HCT116 (cell line): ENCODE measurements at regions not wholly inside any gene's neighbourhood (a gene's known extent, or its start where the extent isn't known, plus 50 kb on each side); places are given as distances from the start of the nearest gene placed in this dataset.

Source experiments
- ATAC-seq: fragments of 200-7000 bp; cut with Tn5 transposase; 2 replicates; pipeline ENCODE4 v1.9.1; 2020; ENCODE audit warnings: mild to moderate bottlenecking, moderate library complexity
- BruUV-seq: library from RNA; stranded (reverse); fragments of 400-500 nt; replicated peaks from 2 replicates; lab custom pipeline; 2021; lab: Mats Ljungman, UMichigan
- CTCF ChIA-PET: fragments of 300-600 bp; sonication (Branson Sonifier 250); formaldehyde crosslinking; loops from one replicate; lab custom pipeline; 2021; ENCODE audit warnings: antibody characterized with exemption; lab: Charles Lee
- POLR2A ChIA-PET: fragments of 300-600, 350-600 bp; sonication (Branson Sonifier 250); formaldehyde crosslinking; loops from one replicate; lab custom pipeline; 2021; ENCODE audit warnings: antibody characterized with exemption; lab: Charles Lee
- RAD21 ChIA-PET, 2 experiments: fragments of 300-600 bp; sonication (Branson Sonifier 250); formaldehyde crosslinking; loops; one replicate each; lab custom pipeline; 2023; ENCODE audit warnings: low total read pairs in 2 of 2; ENCODE audit not compliant: uncharacterized antibody in 2 of 2, unreplicated experiment in 2 of 2, low non-redundant PET in 1 of 2; lab: Charles Lee
- DNase-seq: peaks from one replicate; pipeline ENCODE4 v3.0.0-alpha.2; 2010; ENCODE audit warnings: low read depth, low spot score
- H2AFZ ChIP-seq: fragments of 200-600 bp; shearing (Covaris generic), sonication (generic); 2 replicates; pipeline ENCODE4 v1.6.1; 2017; ENCODE audit warnings: low read depth, mixed run types, mixed read lengths, antibody characterized with exemption, low read length; ENCODE audit not compliant: poor library complexity, severe bottlenecking
- H3K27ac ChIP-seq: 2 replicates; pipeline ENCODE4 v1.5.1; 2012; ENCODE audit warnings: low read depth, low read length
- H3K27me3 ChIP-seq: fragments of 200-600 bp; sonication (generic); 2 replicates; pipeline ENCODE4 v1.6.1; 2016; ENCODE audit warnings: mixed run types, low read length, mixed read lengths; ENCODE audit not compliant: insufficient read depth
- H3K36me3 ChIP-seq, 2 experiments: fragments of 200-500 bp in 1 of 2; fragments of 200-600 bp in 1 of 2; sonication (Bioruptor generic) in 1 of 2; sonication (generic) in 1 of 2; 2 replicates each; pipeline versions ENCODE4 v1.5.1 to v1.6.1; 2014 to 2016; ENCODE audit warnings: low read length in 2 of 2, inconsistent platforms in 1 of 2, mixed read lengths in 1 of 2, mixed run types in 1 of 2; ENCODE audit not compliant: insufficient read depth in 2 of 2, control insufficient read depth in 1 of 2
- H3K4me1 ChIP-seq, 2 experiments: fragments of 200-600 bp in 1 of 2; sonication (generic) in 1 of 2; 2 replicates each; pipeline versions ENCODE4 v1.5.1 to v1.6.1; 2012 to 2017; ENCODE audit warnings: low read length in 2 of 2, inconsistent platforms in 1 of 2, mild to moderate bottlenecking in 1 of 2, mixed read lengths in 1 of 2, mixed run types in 1 of 2, moderate library complexity in 1 of 2; ENCODE audit not compliant: insufficient read depth in 2 of 2, control insufficient read depth in 1 of 2
- H3K4me2 ChIP-seq: fragments of 200-600 bp; sonication (generic); 2 replicates; pipeline ENCODE4 v1.6.1; 2017; ENCODE audit warnings: mixed run types, low read length, mixed read lengths
- H3K4me3 ChIP-seq, 2 experiments: fragments of 200-600 bp in 1 of 2; sonication (generic) in 1 of 2; replicated peaks in 1 of 2; 2 replicates each; pipeline ENCODE4 v1.5.1; 2011 to 2016; ENCODE audit warnings: low read length in 2 of 2, control low read depth in 1 of 2, low read depth in 1 of 2, mild to moderate bottlenecking in 1 of 2, mixed read lengths in 1 of 2, mixed run types in 1 of 2
- H3K79me2 ChIP-seq: fragments of 200-600 bp; sonication (generic); 2 replicates; pipeline ENCODE4 v1.6.1; 2017; ENCODE audit warnings: mild to moderate bottlenecking, mixed run types, low read length, moderate library complexity, mixed read lengths; ENCODE audit not compliant: insufficient read depth
- H3K9ac ChIP-seq: fragments of 200-600 bp; sonication (generic); 2 replicates; pipeline ENCODE4 v1.6.1; 2016; ENCODE audit warnings: low read length, mixed read lengths
- H3K9me2 ChIP-seq: fragments of 200-600 bp; sonication (generic), shearing (Covaris generic); 2 replicates; pipeline ENCODE4 v1.6.1; 2017; ENCODE audit warnings: mixed run types, mild to moderate bottlenecking, moderate library complexity; ENCODE audit not compliant: insufficient read depth
- H3K9me3 ChIP-seq, 2 experiments: fragments of 200-500 bp in 1 of 2; fragments of 200-600 bp in 1 of 2; sonication (Bioruptor generic) in 1 of 2; sonication (generic) in 1 of 2; 2 replicates each; pipeline ENCODE4 v1.6.1; 2014 to 2017; ENCODE audit warnings: low read length in 2 of 2, mixed read lengths in 2 of 2, inconsistent platforms in 1 of 2, low read depth in 1 of 2, mild to moderate bottlenecking in 1 of 2, mixed run types in 1 of 2, moderate library complexity in 1 of 2; ENCODE audit not compliant: control insufficient read depth in 1 of 2, insufficient read depth in 1 of 2
- H4K20me1 ChIP-seq: fragments of 200-600 bp; sonication (generic), shearing (Covaris generic); 2 replicates; pipeline ENCODE4 v1.6.1; 2017; ENCODE audit warnings: mixed run types, mild to moderate bottlenecking, moderate library complexity; ENCODE audit not compliant: insufficient read depth
- CBX3 ChIP-seq: IDR thresholded peaks from 2 replicates; pipeline ENCODE4 v1.6.1; 2012; ENCODE audit warnings: low read depth
- CEBPB ChIP-seq: IDR thresholded peaks from 2 replicates; pipeline ENCODE4 v1.6.1; 2012; ENCODE audit warnings: low read depth
- ELF1 ChIP-seq: IDR thresholded peaks from 2 replicates; pipeline ENCODE4 v1.6.1; 2012; ENCODE audit warnings: low read depth, borderline replicate concordance
- EZH2 ChIP-seq: fragments of 200-600 bp; sonication (generic); IDR thresholded peaks from 2 replicates; pipeline ENCODE4 v1.6.1; 2017; ENCODE audit warnings: antibody characterized with exemption, mixed run types
- FOSL1 ChIP-seq: IDR thresholded peaks from 2 replicates; pipeline ENCODE4 v1.6.1; 2012; ENCODE audit warnings: low read depth
- JUND ChIP-seq: IDR thresholded peaks from 2 replicates; pipeline ENCODE4 v1.6.1; 2012
- POLR2A ChIP-seq: IDR thresholded peaks from 2 replicates; pipeline ENCODE4 v1.7.0; 2011; ENCODE audit warnings: borderline replicate concordance; ENCODE audit not compliant: insufficient read depth, insufficient read length; ENCODE audit errors: extremely low read depth
- RAD21 ChIP-seq: IDR thresholded peaks from 2 replicates; pipeline ENCODE4 v1.6.1; 2012; ENCODE audit warnings: low read depth, mild to moderate bottlenecking
- SIN3A ChIP-seq: IDR thresholded peaks from 2 replicates; pipeline ENCODE4 v1.6.1; 2012; ENCODE audit warnings: low read depth
- SP1 ChIP-seq: IDR thresholded peaks from 2 replicates; pipeline ENCODE4 v1.6.1; 2012; ENCODE audit warnings: low read depth
- SRF ChIP-seq: IDR thresholded peaks from 2 replicates; pipeline ENCODE4 v1.6.1; 2012; ENCODE audit warnings: low read depth
- YY1 ChIP-seq: IDR thresholded peaks from 2 replicates; pipeline ENCODE4 v1.6.1; 2011; ENCODE audit warnings: low read length, low read depth, moderate library complexity, mild to moderate bottlenecking; ENCODE audit not compliant: insufficient replicate concordance; ENCODE audit errors: extremely low read depth
- ZBTB33 ChIP-seq: IDR thresholded peaks from 2 replicates; pipeline ENCODE4 v1.6.1; 2011; ENCODE audit warnings: mild to moderate bottlenecking, low read length, moderate library complexity; ENCODE audit not compliant: insufficient replicate concordance; ENCODE audit errors: extremely low read depth
- ZNF274 ChIP-seq: fragments of 200-500 bp; sonication (Bioruptor generic); IDR thresholded peaks from 2 replicates; pipeline ENCODE4 v1.6.1; 2014; ENCODE audit warnings: mild to moderate bottlenecking, low read depth, low read length, inconsistent platforms
- intact Hi-C: fragments of 100-400 bp; cut with micrococcal nuclease; formaldehyde crosslinking; loops from 2 replicates; pipeline ENCODE4 v1.10.0; 2022
- TF ChIP-seq, protein P1 (sequence below): IDR thresholded peaks from 2 replicates; pipeline ENCODE4 v1.6.1; 2012; ENCODE audit warnings: low read depth
- TF ChIP-seq, protein P2 (sequence below): IDR thresholded peaks from 2 replicates; pipeline ENCODE4 v1.6.1; 2012

DNA sequence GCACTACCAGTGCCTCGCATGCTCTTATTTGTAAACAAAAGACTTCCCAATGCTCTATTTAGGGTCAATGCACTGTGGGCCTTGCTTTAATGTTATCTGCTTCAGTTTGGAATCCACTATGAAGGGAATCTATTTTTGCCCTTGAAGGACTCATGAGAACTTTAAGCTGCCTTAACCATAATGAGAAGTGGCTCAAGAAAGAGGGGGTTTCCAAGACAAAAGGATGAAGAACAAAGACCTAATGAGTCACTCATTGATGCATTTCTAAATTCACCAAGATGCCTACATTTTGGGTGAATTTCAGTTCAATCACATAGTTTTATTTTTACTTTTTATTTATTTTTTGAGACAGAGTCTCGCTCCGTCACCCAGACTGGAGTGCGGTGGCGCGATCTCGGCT lies 228.2 kb downstream of the LY86 start:
- Histone ChIP-seq H3K4me3 (no peak overlapping the region), H3K36me3 (no peaks in the 10 kb centered on the region), H2AFZ (no peak overlapping the region), H3K79me2 (no peaks in the 10 kb centered on the region), H3K4me2 (no peak overlapping the region), H3K27ac (no peak overlapping the region), H3K9me2 (no peaks in the 10 kb centered on the region), H3K9ac (no peak overlapping the region), H3K9me3 (no peaks in the 10 kb centered on the region), H4K20me1 (no peaks in the 10 kb centered on the region), H3K27me3 (no peaks in the 10 kb centered on the region)
- intact Hi-C loops: no loop called here
- BruUV-seq: no TSS peak
- no peak for DNase-seq
- CTCF ChIA-PET: no interaction called here
- RAD21 ChIA-PET: no interaction called here
- no peak for ATAC-seq
- TF ChIP-seq POLR2A: no peak
- no peak for TF ChIP-seq ZNF274
- TF ChIP-seq JUND: no peak
- no peak for TF ChIP-seq SIN3A
- TF ChIP-seq CBX3: no peak
- no peak for TF ChIP-seq SRF
- TF ChIP-seq SP1: no peak
- TF ChIP-seq RAD21: no peak
- TF ChIP-seq, all 23 proteins: peak for 0
- POLR2A ChIA-PET: no interaction called here
- H3K4me1 ChIP-seq: peaks cover 46 to 87% of the 10 kb centered on the region in 2 experiments

DNA sequence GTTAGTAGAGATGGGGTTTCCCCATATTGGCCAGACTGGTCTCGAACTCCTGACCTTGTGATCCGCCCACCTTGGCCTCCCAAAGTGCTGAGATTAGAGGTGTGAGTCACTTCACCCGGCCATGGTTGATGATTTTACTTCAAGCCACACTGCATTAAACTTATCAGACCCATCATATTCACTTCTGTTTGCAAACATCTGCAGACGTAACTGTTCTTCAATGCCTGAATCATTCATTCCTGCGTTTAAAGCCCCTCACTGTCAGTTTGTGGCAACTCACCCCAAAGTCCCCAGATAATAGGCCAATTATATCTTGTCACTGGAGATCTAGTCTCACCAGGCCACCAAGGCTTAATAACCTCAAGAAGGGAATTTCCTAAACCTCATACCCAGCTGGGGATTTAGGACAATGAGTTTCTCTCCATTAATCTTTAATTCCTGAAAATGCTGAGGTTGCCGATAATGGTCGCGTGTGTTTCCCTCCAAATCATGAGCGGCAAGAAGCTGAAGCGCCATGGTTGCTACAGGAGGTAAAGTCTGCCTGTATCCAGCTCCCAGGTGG lies 229.6 kb downstream of the LY86 start:
- no TSS peak for BruUV-seq
- Histone ChIP-seq H3K9ac (no peak overlapping the region), H2AFZ (no peak overlapping the region), H3K4me2 (peak overlapping the region; percentile 39), H3K36me3 (no peaks in the 10 kb centered on the region), H3K9me2 (no peaks in the 10 kb centered on the region), H3K27me3 (no peaks in the 10 kb centered on the region), H3K9me3 (no peaks in the 10 kb centered on the region), H4K20me1 (no peaks in the 10 kb centered on the region), H3K4me1 (peaks cover 35 to 85% of the 10 kb centered on the region in 2 experiments), H3K27ac (no peak overlapping the region; the same call in 1 of the 2 replicates), H3K79me2 (no peaks in the 10 kb centered on the region), H3K4me3 (no peak overlapping the region)
- ChIA-PET RAD21 (no interaction called here), POLR2A (no interaction called here), CTCF (interaction anchor here (0.6 kb wide), 1 partner anchor 288 kb away, joined by 5 read pairs; no protein-coding TSS in a partner anchor)
- DNase-seq (no peak), ATAC-seq (no peak)
- intact Hi-C loops: no loop called here
- no peak for TF ChIP-seq FOSL1
- TF ChIP-seq CEBPB: no peak
- no peak for TF ChIP-seq EZH2
- TF ChIP-seq POLR2A: no peak
- no peak for TF ChIP-seq ZBTB33
- TF ChIP-seq YY1: no peak
- TF ChIP-seq, protein P1, sequence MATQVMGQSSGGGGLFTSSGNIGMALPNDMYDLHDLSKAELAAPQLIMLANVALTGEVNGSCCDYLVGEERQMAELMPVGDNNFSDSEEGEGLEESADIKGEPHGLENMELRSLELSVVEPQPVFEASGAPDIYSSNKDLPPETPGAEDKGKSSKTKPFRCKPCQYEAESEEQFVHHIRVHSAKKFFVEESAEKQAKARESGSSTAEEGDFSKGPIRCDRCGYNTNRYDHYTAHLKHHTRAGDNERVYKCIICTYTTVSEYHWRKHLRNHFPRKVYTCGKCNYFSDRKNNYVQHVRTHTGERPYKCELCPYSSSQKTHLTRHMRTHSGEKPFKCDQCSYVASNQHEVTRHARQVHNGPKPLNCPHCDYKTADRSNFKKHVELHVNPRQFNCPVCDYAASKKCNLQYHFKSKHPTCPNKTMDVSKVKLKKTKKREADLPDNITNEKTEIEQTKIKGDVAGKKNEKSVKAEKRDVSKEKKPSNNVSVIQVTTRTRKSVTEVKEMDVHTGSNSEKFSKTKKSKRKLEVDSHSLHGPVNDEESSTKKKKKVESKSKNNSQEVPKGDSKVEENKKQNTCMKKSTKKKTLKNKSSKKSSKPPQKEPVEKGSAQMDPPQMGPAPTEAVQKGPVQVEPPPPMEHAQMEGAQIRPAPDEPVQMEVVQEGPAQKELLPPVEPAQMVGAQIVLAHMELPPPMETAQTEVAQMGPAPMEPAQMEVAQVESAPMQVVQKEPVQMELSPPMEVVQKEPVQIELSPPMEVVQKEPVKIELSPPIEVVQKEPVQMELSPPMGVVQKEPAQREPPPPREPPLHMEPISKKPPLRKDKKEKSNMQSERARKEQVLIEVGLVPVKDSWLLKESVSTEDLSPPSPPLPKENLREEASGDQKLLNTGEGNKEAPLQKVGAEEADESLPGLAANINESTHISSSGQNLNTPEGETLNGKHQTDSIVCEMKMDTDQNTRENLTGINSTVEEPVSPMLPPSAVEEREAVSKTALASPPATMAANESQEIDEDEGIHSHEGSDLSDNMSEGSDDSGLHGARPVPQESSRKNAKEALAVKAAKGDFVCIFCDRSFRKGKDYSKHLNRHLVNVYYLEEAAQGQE: no peak
- TF ChIP-seq, protein P2, sequence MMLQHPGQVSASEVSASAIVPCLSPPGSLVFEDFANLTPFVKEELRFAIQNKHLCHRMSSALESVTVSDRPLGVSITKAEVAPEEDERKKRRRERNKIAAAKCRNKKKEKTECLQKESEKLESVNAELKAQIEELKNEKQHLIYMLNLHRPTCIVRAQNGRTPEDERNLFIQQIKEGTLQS: no peak
- no peak for TF ChIP-seq SP1
- no peak for TF ChIP-seq SRF
- TF ChIP-seq ELF1: no peak
